CD1c-positive myeloid dendritic cell (primary cell): ENCODE measurements at regions not wholly inside any gene's neighbourhood (a gene's known extent, or its start where the extent isn't known, plus 50 kb on each side); places are given as distances from the start of the nearest gene placed in this dataset.
"Not testable (repeated sequence)": the region's sequence is repeated elsewhere in the genome, so short reads cannot be mapped to it uniquely, and the experiment has no call there.

Experiments used
- DNase-seq: peaks from one replicate; pipeline ENCODE4 v3.0.0-alpha.2; 2016; ENCODE audit errors: extremely low spot score

DNA sequence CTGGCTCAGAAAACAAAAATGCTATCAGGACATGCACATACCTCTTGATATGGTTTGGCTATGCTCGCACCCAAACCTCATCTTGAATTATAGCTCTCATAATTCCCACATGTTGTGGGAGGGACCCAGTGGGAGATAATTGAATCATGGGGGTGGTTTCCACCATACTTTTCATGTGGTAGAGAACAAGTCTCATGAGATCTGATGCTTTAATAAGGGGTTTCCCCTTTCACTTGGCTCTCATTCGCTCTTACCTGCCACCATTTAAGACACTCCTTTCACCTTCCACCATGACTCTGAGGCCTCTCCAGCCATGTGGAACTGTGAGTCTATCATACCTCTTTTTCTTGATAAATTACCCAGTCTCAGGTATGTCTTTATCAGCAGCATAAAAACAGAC, 958.6 kb downstream of the TRAM1L1 start:
- DNase-seq = no peak

DNA sequence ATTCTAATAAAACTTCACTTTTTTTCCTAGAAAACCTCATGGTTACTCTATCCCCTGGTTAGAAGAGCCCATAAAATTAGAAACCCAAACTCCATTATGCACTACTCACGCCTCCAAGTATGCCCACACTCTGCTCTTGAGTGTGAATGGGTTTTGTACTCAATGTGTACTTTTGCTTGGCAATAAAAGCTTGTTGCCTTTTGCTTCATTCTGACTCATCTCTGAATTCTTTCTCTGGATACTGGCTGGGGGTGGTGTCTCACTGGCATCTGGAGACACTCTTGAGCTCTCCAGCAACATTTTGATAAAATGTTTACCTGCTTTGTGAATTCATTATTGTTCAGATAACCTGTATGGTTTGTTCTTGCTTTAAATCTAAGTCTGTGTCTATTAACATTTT, 963.3 kb downstream of the TRAM1L1 start:
- no peak for DNase-seq

DNA sequence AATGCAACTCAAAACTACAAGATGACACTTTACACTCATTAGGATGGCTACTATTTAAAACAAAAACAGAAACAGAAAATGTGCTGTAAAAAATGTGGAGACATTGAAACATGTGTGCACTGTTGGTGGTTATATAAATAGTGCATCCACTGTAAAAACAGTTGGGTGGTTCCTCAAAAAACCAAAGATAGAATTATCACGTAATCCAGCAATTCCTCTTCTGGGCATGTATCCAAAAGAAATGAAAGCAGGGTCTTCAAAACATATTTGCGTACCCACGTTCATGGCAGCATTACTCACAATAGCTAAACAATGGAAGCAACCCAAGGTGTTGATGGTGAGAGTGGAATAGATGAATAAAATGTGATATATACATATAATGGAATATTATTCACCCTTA, 967.2 kb downstream of the TRAM1L1 start:
- no peak for DNase-seq

DNA sequence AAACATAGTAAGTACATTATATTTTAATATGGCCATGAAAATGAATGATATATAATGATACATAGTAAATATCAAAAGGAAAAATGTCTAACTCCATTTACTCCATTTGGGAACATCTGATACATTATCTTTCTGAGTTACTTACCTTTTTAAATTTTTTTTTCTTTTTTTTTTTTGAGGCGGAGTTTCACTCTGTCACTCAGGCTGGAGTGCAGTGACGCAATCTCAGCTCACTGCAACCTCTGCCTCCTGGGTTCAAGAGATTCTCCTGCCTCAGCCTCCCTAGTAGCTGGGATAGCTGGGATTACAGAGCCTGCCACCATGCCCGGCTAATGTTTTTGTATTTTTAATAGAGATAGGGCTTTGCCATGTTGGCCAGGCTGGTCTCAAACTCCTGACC, 972.5 kb downstream of the TRAM1L1 start:
- DNase-seq = not testable (repeated sequence)

DNA sequence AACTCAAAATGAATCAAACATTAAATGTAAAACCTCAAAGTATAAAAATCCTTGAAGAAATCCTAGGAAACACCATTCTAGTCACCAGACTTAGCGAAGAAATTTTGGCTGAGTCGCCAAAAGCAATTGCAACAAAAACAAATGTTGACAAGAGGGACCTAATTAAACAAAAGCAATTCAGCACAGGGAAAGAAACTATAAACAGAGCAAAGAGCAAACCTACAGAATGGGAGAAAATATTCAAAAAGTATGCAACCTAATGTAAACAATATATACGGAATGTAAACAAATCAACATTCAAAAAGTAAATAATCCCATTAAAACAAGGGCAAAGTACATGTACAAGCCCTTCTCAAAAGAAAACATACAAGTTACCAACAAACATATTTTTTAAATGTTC, 974.7 kb downstream of the TRAM1L1 start:
- DNase-seq = no peak

DNA sequence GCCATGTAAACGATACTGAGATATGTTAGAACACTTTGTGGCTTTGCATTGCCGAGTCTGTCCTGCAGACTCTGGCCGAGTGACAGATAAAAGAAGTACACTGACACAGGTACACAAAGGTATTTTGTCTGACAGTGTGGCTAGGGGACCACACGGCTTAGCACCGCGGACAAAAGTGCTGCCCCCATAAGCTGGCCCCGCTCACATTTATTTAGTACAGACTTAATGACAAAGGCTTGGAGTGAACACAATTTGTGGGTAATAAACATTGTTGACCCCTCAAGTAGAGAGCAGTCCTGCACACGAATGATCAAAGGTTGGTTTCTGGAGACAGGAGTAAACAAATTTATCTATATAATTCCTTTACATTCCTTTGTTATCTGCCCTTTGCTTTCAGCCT, 976.8 kb downstream of the TRAM1L1 start:
- no peak for DNase-seq

DNA sequence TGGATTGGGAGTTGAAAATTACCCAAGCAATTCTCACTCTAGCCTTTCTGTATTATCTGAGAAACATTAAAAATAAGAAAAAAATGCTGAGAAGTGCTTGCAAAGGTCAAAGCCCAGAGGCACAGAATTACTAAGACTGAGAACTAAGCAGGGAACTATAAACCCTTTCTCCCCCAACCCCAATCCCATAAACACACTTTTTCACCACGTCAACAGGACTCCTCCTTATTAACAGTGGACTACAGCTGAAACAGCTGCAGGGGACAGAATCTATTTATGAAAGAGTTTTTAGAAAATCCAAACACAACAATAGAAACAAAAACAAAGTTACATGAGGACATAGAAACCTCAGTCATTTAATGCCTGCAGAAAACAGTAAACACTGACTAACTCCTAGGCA, 984.1 kb downstream of the TRAM1L1 start:
- no peak for DNase-seq

DNA sequence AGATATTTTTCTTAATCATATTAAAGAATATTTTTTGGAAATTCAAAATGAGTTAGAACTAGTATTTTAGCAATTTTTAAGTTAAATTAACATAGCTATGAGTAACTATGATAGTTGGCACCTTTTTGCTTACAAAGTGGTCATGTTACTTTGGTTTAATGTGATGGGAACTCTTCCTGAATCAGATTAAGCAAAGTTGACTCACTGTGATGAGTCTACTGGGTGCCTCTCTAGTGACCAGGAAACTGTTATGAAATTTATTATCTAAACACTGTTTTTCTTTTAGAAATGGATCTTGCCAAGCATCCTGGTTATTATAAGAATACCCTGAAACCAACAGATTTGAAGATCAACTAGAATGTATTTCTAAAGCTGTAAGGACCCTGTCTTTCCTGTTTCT, 985.8 kb downstream of the TRAM1L1 start:
- DNase-seq = no peak

DNA sequence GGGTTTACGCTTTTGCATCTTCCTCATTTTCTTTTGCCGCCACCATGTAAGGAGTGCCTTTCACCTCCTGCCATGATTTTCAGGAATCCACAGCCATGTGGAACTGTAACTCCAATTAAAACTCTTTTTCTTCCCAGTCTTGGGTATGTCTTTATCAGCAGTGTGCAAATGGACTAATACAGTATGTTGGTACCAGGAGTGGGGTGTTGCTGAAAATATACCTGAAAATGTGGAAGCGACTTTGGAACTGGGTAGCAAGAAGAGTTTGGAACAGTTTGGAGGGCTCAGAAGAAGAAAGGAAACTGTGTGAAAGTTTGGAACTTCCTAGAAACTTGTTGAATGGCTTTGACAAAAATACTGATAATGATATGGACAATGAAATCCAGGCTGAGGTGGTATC, 983.9 kb upstream of the NDST4 start:
- not testable (repeated sequence) for DNase-seq

DNA sequence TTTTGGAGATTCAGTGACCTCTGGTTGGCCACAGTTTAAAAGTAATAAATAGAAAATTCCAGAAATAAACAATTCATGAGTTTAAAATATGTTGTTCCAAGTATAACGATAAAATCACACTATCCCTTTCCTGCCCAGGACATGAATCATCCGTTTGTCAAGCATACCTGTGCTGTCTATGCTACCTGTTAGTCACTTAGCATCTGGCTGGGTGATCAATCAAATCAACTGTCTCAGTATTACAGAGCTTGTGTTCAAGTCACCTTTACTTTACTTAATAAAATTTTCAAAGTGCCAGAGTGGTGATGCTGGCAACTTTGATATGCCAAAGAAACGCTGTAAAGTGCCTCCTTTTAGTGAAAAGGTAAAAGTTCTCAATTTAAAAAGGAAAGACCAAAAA, 979.5 kb upstream of the NDST4 start:
- DNase-seq = no peak

DNA sequence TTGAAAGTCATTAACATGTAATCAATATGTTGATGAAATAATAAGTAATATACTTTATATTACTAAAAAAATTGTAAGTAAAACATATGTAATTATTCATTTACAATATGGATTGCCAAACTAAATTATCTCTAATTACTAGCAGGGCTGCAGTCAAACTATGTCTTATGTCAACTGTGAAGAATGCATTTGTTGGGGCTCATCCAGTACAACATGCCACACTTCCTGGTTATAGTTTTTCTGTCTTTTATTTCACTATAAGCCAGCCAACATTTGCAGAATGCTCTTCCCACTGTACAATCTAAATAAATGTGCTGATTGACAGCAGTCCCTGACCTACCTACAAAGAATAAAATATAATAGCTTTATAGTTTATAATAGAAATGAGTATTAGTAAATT, 975.4 kb upstream of the NDST4 start:
- DNase-seq = no peak

DNA sequence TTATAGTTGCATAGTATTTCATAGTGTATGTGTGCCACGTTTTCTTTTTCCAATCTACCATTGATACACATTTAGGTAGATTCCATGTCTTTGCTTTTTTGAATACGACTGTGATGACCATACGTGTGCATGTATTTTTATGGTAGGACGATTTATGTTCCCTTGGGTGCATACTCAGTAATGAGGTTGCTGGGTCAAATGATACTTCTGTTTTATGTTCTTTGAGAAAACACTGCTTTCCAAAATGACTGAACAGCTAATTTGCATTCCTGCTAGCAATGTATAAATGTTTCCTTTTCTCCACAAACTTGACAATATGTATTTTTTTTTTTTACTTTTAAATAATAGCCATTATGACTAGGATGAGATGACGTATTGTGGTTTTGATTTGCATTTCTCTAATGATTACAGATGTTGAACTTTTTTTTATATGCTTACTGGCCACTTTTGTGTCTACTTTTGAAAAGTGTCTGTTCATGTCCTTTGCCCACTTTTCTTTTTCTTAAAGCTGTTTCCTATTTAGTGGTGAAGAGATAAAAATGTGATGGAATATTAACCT, 969.5 kb upstream of the NDST4 start:
- no peak for DNase-seq

DNA sequence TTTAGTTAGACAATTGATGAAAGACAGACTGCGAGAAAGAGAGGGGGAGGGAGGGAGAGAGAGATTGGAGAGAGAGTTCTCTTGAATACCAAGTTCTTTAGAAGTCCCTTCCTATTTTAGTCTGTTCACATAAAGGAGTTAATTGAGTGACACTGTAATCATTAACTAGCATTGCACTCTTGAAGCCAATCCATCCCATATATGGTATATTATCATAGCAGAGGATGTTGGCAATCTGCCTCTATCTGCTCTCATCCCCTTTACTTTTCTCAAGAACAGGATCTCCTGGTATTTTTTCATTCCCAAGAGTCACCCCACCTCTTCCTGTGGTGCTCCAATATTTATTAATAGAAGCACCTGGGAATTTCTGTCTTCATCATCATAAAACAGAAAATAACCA, 959.6 kb upstream of the NDST4 start:
- DNase-seq = no peak

DNA sequence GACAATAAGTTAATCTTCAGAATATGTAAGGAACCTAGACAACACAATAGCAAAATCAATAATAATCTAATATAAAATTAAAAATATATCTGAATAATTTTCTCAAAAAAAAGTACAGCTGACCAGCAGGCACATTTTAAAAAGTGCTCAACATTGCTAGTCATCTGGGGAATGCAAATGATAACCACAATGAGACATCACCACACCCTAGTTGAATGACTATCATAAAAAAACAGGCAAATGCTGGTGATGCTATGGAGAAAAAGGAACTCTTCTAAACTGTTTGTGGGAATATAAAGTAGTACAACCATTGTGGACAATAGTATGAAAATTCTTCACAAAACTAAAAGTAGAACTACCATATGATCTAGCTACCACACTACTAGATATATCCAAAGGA, 956.9 kb upstream of the NDST4 start:
- no peak for DNase-seq

DNA sequence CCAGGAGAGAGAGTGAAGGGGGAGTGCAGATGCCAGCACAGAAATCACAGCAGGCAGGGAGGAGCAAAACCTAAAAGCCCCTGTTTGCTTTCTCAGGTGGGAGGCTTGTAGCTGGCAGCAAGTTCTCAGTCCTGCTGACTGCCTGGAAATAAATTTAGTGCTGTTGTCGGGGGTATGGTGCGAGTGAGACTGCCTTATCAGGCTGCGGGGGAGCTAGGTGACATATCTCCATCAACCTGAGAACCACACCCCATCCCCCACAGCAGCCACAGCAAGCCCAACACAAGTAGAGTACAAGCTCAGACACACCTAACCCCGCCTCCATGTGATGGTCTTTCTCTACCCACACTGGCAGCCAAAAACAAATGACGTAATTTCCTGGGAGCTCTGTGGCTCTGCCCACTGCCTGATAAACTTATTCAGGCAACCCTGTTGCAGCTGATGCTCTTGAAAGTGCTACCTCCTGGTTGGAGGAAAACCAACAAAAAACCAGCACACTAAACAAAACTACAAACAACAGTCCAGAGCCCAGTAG, 953.4 kb upstream of the NDST4 start:
- DNase-seq = no peak

DNA sequence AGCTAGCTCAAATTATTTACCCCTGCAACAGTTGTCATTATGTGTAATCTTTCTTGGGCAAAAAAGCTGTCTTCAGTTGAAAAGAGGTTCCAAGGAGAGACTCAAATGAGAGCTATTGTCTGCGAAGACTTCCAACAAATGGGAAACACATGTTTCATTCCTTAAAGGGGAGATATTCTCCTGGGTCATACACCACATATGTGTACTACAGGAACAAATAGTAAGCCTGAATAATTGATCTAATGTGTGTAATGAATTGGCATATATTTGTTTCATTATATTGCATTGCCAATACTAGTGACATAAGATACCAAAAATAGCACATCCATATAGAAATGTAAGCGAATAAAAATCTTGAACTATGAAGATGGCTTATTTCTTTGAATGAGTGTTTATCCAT, 950.9 kb upstream of the NDST4 start:
- DNase-seq = no peak

DNA sequence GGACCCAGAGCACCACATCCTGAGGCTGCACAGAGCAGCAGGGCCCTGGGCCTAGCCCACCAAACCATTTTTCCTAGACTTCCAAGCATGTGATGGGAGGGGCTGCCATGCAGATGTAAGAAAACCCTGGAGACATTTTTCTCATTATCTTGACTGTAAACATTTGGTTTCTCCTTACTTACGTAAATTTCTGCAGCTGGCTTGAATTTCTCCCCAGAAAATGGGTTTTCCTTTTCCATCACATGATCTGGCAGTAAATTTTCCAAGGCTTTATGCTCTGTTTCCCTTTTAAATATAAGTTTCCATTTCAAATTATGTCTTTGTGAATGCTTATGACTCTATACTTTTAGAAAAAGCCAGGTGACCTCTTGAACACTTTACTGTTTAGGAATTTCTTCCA, 945.9 kb upstream of the NDST4 start:
- DNase-seq = no peak

DNA sequence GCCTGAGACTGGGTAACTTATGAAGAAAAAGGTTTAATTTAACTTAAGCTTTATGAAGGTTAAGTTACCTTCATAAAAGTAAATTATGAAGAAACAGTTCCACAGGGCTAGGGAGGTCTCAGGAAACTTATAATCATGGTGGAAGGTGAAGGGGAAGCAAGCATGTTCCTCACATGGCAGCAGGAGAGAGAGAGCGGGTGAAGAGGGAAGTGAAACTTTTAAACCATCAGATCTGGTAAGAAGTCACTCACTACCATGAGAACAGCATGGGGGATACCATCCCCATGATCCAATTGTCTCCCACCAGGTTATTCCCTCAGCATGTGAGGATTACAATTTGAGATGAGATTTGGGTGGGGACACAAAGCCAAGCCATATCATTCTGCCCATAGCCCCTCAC, 944.7 kb upstream of the NDST4 start:
- DNase-seq = no peak

DNA sequence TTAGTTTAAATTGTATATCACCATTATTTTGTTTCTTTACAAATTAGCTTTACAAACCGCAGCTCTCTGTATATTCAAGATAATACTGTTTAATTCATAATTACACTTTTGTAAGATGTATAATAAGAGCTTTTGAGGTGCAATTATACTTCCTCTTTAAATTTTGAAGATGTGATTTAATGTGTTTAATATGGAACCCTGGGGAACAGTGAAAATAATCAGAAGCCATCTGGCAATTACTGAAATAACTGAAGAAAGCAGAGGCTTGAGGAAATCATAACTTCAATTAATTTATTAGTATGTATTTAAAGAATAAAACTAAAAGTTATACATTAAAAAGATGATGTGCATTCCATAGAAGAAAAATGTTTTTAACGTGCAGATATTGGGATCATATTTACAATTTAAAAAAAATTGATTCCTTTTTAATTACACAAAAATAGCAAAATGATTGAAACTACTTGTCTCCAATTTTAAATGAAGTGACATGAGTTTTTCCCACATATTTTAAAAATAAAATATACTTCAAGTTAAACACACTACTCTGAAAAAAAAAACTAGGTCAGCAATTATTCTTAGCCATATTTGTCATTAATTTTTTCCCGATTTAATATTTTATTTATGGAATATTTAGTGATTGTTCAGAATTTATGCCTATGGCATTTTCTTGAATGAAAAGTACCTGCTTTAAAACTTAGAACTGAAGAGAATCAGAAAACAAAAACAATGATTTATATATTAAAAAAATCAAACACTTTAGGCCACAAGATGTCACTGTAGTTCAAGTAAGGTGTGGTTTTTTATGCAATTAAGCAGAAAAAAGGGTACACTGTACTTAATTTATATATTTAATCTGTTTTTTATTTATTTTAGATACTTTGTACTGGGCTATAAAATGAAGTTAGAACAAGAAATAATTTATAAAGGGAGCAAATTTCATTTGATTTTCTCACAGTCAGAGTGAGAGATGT, 942.7 kb upstream of the NDST4 start:
- no peak for DNase-seq

DNA sequence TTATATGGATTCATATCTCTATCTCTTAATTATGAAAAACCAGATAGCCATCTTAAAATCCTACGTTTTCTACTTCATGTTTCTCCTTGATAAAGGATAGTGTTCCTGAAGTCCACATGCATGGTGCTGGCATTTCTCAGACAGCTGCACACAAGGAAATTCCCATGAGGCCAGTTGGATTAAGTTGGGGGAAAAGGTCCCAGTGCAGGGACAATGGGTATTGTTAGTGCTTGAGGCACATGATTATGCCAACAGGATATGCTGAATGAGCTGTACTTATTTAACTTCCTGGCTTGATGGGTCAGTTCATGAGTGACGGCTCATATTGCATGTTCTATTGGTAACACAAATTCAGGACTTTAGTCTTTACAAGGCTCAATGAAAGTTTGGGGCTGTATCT, 913.9 kb upstream of the NDST4 start:
- DNase-seq = no peak

DNA sequence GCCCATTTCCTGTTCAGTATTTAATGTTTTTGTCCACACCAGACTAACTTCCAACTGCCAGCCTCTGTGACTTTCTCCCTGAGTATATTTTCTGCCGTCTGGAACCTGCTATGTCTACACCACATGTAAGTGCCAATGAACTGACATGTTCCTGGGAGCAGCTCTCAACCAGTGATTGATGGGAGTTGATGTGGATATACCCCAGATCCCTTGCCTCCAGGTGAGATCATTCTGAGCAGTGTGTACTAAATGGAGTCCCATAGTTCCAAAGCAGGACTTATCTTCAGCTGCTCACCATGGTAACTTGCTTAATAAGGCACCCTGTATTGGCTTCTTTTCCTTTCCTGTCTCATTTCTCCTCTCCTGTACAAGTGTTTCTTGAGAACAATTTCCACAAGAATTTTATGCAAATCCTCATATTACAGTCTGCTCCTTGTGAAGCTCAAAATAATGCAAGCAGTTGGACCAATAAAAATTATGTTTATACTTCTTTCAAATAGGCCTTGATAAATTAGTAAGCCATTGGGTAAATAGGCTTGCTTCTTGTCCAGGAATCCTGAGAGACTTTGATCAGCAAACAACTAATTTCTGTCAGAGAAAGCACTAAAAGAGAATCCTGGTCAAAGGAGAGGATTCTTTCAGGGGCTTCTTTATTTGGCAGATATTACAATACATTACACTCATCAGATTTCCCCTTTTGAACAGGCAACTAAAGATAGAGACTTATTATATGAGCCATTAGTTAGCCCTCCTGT, 911.7 kb upstream of the NDST4 start:
- DNase-seq = no peak

DNA sequence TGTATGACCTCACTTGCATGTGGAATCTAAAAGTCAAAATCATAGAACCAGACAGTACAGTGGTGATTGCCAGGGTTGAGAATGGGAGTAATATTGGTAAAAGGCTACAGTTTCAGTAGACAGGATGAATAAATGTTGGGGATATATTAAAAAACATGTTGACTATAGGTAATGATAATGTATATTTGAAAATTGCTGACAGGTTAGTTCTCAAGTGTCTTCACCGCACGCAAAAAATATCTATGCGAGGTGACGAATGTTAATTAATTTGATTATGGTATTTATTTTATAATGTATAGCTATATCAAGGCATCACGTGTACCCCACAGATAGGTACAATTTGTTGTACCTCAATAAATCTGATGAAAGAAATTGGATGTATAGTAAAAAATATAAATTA, 909.6 kb upstream of the NDST4 start:
- DNase-seq = no peak
